ENCODE measurements at regions not wholly inside any gene's neighbourhood (a gene's known extent, or its start where the extent isn't known, plus 50 kb on each side); places are given as distances from the start of the nearest gene placed in this dataset.

DNA sequence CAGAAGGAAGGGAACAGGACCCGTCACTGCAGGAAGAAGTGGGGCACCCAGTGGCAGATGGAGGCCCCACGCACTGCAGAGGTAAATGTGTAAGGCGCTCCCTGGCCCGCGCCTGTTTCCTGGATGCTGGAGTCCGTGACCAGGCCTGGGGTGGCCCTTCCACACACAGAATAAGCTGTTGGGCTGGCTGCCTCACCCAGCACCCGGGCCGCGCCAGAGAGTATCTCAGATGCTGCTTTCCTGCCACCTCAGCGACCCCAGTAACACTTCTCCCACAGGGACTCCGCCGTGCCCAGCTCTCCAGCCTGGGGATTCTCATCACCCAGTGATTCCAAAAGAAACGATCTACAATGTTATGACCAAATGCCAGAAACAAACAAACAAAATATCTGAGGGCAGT lies 1993.1 kb downstream of the TP53TG3F start:
- Mint-ChIP-seq H3K4me1 (no peaks in the 10 kb centered on the region), H3K36me3 (no peaks in the 10 kb centered on the region), H3K27me3 (ENCODE audit: low read depth) (no peaks in the 10 kb centered on the region), H3K9me3 (peaks cover 64% of the 10 kb centered on the region), H3K27ac (no peak overlapping the region), H3K4me3 (no peak overlapping the region)
- no peak for DNase-seq (ENCODE audit: low spot score in 2 of 2, unreplicated experiment in 2 of 2)
- TF ChIP-seq, protein P1, sequence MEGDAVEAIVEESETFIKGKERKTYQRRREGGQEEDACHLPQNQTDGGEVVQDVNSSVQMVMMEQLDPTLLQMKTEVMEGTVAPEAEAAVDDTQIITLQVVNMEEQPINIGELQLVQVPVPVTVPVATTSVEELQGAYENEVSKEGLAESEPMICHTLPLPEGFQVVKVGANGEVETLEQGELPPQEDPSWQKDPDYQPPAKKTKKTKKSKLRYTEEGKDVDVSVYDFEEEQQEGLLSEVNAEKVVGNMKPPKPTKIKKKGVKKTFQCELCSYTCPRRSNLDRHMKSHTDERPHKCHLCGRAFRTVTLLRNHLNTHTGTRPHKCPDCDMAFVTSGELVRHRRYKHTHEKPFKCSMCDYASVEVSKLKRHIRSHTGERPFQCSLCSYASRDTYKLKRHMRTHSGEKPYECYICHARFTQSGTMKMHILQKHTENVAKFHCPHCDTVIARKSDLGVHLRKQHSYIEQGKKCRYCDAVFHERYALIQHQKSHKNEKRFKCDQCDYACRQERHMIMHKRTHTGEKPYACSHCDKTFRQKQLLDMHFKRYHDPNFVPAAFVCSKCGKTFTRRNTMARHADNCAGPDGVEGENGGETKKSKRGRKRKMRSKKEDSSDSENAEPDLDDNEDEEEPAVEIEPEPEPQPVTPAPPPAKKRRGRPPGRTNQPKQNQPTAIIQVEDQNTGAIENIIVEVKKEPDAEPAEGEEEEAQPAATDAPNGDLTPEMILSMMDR (IDR thresholded peaks at IDR 0.05; ENCODE audit: unreplicated experiment): no peak

DNA sequence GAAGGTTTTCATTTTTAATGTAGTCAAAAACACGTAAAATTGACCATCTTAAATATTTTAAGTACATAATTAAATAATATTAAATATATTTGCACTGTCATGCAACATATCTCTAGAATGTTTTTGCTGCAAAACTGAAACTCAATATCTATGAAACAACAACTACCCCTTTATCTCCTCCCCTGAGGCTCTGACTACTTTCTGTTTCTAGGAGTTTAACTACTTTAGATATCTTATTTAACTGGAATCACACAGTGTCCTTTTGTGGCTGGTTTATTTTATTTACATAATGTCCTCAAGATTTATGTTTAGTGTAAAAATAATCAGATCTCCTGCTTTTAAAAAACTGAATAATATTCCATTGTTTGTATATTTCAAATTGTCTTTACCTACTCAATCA lies 2003.9 kb downstream of the TP53TG3F start:
- Mint-ChIP-seq H3K4me3 (no peak overlapping the region), H3K27me3 (ENCODE audit: low read depth) (no peaks in the 10 kb centered on the region), H3K27ac (no peak overlapping the region), H3K9me3 (peaks cover 77% of the 10 kb centered on the region), H3K4me1 (no peaks in the 10 kb centered on the region), H3K36me3 (peaks cover 5% of the 10 kb centered on the region)
- DNase-seq (ENCODE audit: low spot score in 2 of 2, unreplicated experiment in 2 of 2): no peak
- TF ChIP-seq, protein P1 (IDR thresholded peaks at IDR 0.05; ENCODE audit: unreplicated experiment): no peak

DNA sequence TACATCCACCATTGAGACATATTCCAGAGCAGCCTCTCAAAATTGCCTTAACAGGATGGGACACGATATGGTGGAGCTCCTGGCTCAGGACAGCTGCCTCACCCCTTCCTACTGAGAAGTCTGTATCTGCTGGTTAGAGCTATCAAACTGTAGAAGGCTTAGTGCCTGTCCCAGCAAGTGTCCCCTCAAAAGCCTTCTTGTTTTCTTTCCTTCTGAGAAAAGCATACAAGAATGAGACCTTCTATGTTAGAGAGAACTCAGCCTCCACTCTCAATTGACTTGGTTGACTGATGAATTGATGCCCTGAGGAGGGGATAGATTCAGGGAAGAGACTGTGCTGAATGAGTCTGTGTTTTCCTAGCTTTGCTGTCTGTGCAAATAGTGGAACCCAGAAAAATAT lies 2020.9 kb downstream of the TP53TG3F start:
- no peaks in the 10 kb centered on the region for H3K27me3 Mint-ChIP-seq (ENCODE audit: low read depth)
- no peak for DNase-seq (ENCODE audit: low spot score in 2 of 2, unreplicated experiment in 2 of 2)
- H3K9me3 Mint-ChIP-seq: peaks cover 59% of the 10 kb centered on the region
- no peak overlapping the region for H3K4me3 Mint-ChIP-seq
- no peaks in the 10 kb centered on the region for H3K4me1 Mint-ChIP-seq
- TF ChIP-seq, protein P1 (IDR thresholded peaks at IDR 0.05; ENCODE audit: unreplicated experiment): no peak
- H3K27ac Mint-ChIP-seq: no peak overlapping the region
- H3K36me3 Mint-ChIP-seq: peaks cover 2% of the 10 kb centered on the region

DNA sequence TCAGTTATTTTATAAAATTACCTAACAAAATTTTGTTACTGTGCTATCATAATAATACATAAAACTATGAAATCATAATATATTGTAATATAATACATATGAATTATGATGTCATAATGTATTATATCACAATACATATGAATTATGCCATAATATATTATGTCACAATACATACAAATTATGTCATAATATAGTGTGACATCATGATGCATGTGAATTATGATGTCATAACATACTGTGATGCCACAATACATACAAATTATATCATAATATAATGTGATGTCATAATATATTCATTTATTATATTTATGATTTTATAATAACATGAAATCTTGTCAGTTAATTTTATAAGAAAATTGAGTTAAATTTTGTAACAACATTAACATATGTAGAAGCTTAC lies 2021.6 kb downstream of the TP53TG3F start:
- Mint-ChIP-seq H3K4me1 (no peaks in the 10 kb centered on the region), H3K36me3 (peaks cover 2% of the 10 kb centered on the region), H3K4me3 (no peak overlapping the region), H3K27me3 (ENCODE audit: low read depth) (no peaks in the 10 kb centered on the region), H3K9me3 (peaks cover 54% of the 10 kb centered on the region), H3K27ac (no peak overlapping the region)
- no peak for DNase-seq (ENCODE audit: low spot score in 2 of 2, unreplicated experiment in 2 of 2)
- TF ChIP-seq, protein P1 (IDR thresholded peaks at IDR 0.05; ENCODE audit: unreplicated experiment): no peak

DNA sequence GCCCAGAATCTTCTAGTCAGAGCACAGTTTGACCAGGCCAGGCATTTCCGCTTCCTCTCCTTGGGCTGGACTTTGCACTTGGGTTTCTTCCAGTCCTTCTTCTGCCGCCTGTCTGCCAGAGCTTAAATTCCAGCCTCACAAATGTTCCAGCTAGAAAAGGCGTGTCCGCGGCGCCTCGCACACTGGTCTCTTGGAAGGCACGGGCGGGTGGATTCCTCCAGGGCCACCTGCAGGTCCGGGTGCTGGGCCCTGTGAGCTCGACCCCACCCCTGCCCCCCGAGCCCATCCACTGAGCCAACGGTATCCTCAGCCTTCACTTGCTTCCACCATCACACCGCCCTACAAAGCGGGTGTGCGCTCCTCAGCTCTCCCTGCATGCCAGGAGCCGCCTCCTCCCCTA lies 2026.5 kb downstream of the TP53TG3F start:
- TF ChIP-seq, protein P1 (IDR thresholded peaks at IDR 0.05; ENCODE audit: unreplicated experiment): no peak
- Mint-ChIP-seq H3K9me3 (peaks cover 64% of the 10 kb centered on the region), H3K4me3 (no peak overlapping the region), H3K27me3 (ENCODE audit: low read depth) (no peaks in the 10 kb centered on the region), H3K36me3 (peaks cover 2% of the 10 kb centered on the region), H3K27ac (no peak overlapping the region), H3K4me1 (no peaks in the 10 kb centered on the region)
- no peak for DNase-seq (ENCODE audit: low spot score in 2 of 2, unreplicated experiment in 2 of 2)

DNA sequence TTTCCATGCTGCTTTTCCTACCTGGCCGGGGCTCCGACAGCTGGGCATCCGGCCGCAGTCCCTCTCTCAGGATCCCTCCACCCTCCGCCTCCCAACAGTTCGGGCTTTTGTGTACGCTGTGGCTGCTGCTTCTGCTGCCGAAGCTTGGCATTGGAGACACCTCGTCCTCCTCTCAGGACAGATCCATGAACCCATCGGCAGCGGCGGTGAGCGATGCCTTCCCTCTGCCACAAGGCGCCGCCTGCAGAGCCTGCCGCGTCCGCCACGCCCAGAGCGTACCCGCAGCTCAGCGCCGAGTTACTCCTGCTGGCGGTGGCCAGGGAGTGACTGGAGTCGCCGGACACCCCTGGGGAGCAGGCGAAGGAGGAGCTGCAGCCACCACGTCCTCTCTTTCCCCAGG lies 2032.8 kb downstream of the TP53TG3F start:
- Mint-ChIP-seq H3K27ac (no peak overlapping the region), H3K4me3 (no peak overlapping the region), H3K36me3 (no peaks in the 10 kb centered on the region), H3K9me3 (peaks cover 70% of the 10 kb centered on the region), H3K27me3 (ENCODE audit: low read depth) (no peaks in the 10 kb centered on the region), H3K4me1 (no peaks in the 10 kb centered on the region)
- TF ChIP-seq, protein P1 (IDR thresholded peaks at IDR 0.05; ENCODE audit: unreplicated experiment): no peak
- no peak for DNase-seq (ENCODE audit: low spot score in 2 of 2, unreplicated experiment in 2 of 2)
